ENCODE measurements at regions not wholly inside any gene's neighbourhood (a gene's known extent, or its start where the extent isn't known, plus 50 kb on each side); places are given as distances from the start of the nearest gene placed in this dataset.

GRCh38 chr7:68564306-68565135 is 1033.8 kb upstream of the AUTS2 start:
- Histone ChIP-seq H3K9me3 (ENCODE audit: control insufficient read depth, low read length) (no peaks in the 10 kb centered on the region), H3K27me3 (ENCODE audit: control insufficient read depth, insufficient read depth, low read length) (no peaks in the 10 kb centered on the region), H3K79me2 (no peaks in the 10 kb centered on the region), H3K4me1 (no peaks in the 10 kb centered on the region), H3K27ac (no peak overlapping the region), H3K36me3 (ENCODE audit: control insufficient read depth, insufficient read depth, low read length) (no peaks in the 10 kb centered on the region), H3K4me2 (ENCODE audit: low read length) (no peak overlapping the region), H3K4me3 (ENCODE audit: low read depth, low read length) (no peak overlapping the region), H3K9ac (no peak overlapping the region), H2AFZ (no peak overlapping the region)
- TF ChIP-seq CTCF (IDR thresholded peaks at IDR 0.05), result no peak

GRCh38 chr7:68571286-68571685 is 1027.0 kb upstream of the AUTS2 start:
- Histone ChIP-seq H3K36me3 (ENCODE audit: control insufficient read depth, insufficient read depth, low read length) (no peaks in the 10 kb centered on the region), H3K9ac (no peak overlapping the region), H3K4me2 (ENCODE audit: low read length) (no peak overlapping the region), H3K4me1 (no peaks in the 10 kb centered on the region), H3K9me3 (ENCODE audit: control insufficient read depth, low read length) (no peaks in the 10 kb centered on the region), H3K4me3 (ENCODE audit: low read depth, low read length) (no peak overlapping the region), H3K79me2 (no peaks in the 10 kb centered on the region), H2AFZ (no peak overlapping the region), H3K27ac (no peak overlapping the region), H3K27me3 (ENCODE audit: control insufficient read depth, insufficient read depth, low read length) (no peaks in the 10 kb centered on the region)
- TF ChIP-seq CTCF (IDR thresholded peaks at IDR 0.05), result no peak

GRCh38 chr7:68573271-68574005 is 1024.8 kb upstream of the AUTS2 start:
- no peaks in the 10 kb centered on the region for H3K27me3 ChIP-seq (ENCODE audit: control insufficient read depth, insufficient read depth, low read length)
- no peak overlapping the region for H3K4me3 ChIP-seq (ENCODE audit: low read depth, low read length)
- H3K79me2 ChIP-seq, result no peaks in the 10 kb centered on the region
- H3K27ac ChIP-seq, result no peak overlapping the region
- H3K9me3 ChIP-seq (ENCODE audit: control insufficient read depth, low read length), result no peaks in the 10 kb centered on the region
- no peak overlapping the region for H3K4me2 ChIP-seq (ENCODE audit: low read length)
- no peak overlapping the region for H3K9ac ChIP-seq
- no peak for TF ChIP-seq CTCF (IDR thresholded peaks at IDR 0.05)
- no peak overlapping the region for H2AFZ ChIP-seq
- no peaks in the 10 kb centered on the region for H3K36me3 ChIP-seq (ENCODE audit: control insufficient read depth, insufficient read depth, low read length)
- no peaks in the 10 kb centered on the region for H3K4me1 ChIP-seq

- Histone ChIP-seq H3K4me1 (no peaks in the 10 kb centered on the region), H3K27ac (no peak overlapping the region), H3K79me2 (no peaks in the 10 kb centered on the region), H2AFZ (no peak overlapping the region), H3K4me2 (ENCODE audit: low read length) (no peak overlapping the region), H3K9ac (no peak overlapping the region), H3K27me3 (ENCODE audit: control insufficient read depth, insufficient read depth, low read length) (no peaks in the 10 kb centered on the region), H3K4me3 (ENCODE audit: low read depth, low read length) (no peak overlapping the region), H3K36me3 (ENCODE audit: control insufficient read depth, insufficient read depth, low read length) (no peaks in the 10 kb centered on the region), H3K9me3 (ENCODE audit: control insufficient read depth, low read length) (no peaks in the 10 kb centered on the region)
- TF ChIP-seq CTCF (IDR thresholded peaks at IDR 0.05), result no peak
Measured at GRCh38 chr7:68576366-68576765, 1021.9 kb upstream of the AUTS2 start.
